Neuronal stem cell (in vitro differentiated cells): ENCODE measurements at regions not wholly inside any gene's neighbourhood (a gene's known extent, or its start where the extent isn't known, plus 50 kb on each side); places are given as distances from the start of the nearest gene placed in this dataset.

Experiments used
- DNase-seq: peaks from one replicate; pipeline ENCODE4 v3.0.0-alpha.2; 2013; ENCODE audit warnings: low spot score
- H2AFZ ChIP-seq: one replicate; pipeline ENCODE4 v1.6.1; 2013; ENCODE audit warnings: mild to moderate bottlenecking, low read length, inconsistent platforms
- H2AK5ac ChIP-seq: 2 replicates; pipeline ENCODE4 v1.6.1; 2013; ENCODE audit warnings: low read depth, mild to moderate bottlenecking, inconsistent platforms, low read length, moderate library complexity, mixed read lengths
- H2BK120ac ChIP-seq: 2 replicates; pipeline ENCODE4 v1.6.1; 2013; ENCODE audit warnings: low read depth, mild to moderate bottlenecking, inconsistent platforms, low read length, moderate library complexity, mixed read lengths
- H2BK12ac ChIP-seq: one replicate; pipeline ENCODE4 v1.6.1; 2013; ENCODE audit warnings: low read length, inconsistent platforms
- H2BK15ac ChIP-seq: 2 replicates; pipeline ENCODE4 v1.6.1; 2013; ENCODE audit warnings: mild to moderate bottlenecking, low read length, inconsistent platforms, mixed read lengths
- H2BK5ac ChIP-seq: one replicate; pipeline ENCODE4 v1.6.1; 2013; ENCODE audit warnings: inconsistent platforms, mild to moderate bottlenecking, low read length, moderate library complexity
- H3K14ac ChIP-seq: one replicate; pipeline ENCODE4 v1.6.1; 2013; ENCODE audit warnings: low read length, inconsistent platforms
- H3K18ac ChIP-seq: 2 replicates; pipeline ENCODE4 v1.6.1; 2013; ENCODE audit warnings: low read length, inconsistent platforms
- H3K23ac ChIP-seq: 2 replicates; pipeline ENCODE4 v1.6.1; 2013; ENCODE audit warnings: low read depth, mild to moderate bottlenecking, mixed read lengths, low read length, inconsistent platforms; ENCODE audit not compliant: poor library complexity
- H3K27ac ChIP-seq: replicated peaks from 3 replicates; pipeline ENCODE4 v1.5.1; 2013; ENCODE audit warnings: low read length, inconsistent platforms
- H3K27me3 ChIP-seq, 3 experiments: 2 replicates each; pipeline ENCODE4 v1.6.1; 2013; ENCODE audit warnings: low read length in 3 of 3, mild to moderate bottlenecking in 2 of 3, inconsistent platforms in 1 of 3, low read depth in 1 of 3, mixed read lengths in 1 of 3, moderate library complexity in 1 of 3; ENCODE audit not compliant: control insufficient read depth in 3 of 3, insufficient read depth in 3 of 3
- H3K36me3 ChIP-seq, 2 donors: replicated peaks in 1 of 2; 2 replicates each; pipeline ENCODE4 v1.6.1; 2013; ENCODE audit warnings: low read length in 2 of 2; ENCODE audit not compliant: control insufficient read depth in 2 of 2, insufficient read depth in 2 of 2
- H3K4ac ChIP-seq: 2 replicates; pipeline ENCODE4 v1.6.1; 2013; ENCODE audit warnings: inconsistent platforms, mild to moderate bottlenecking, low read length, moderate library complexity
- H3K4me1 ChIP-seq, 2 donors: 1 replicate in 1 of 2; 2 replicates in 1 of 2; pipeline ENCODE4 v1.6.1; 2013; ENCODE audit warnings: low read length in 2 of 2, low read depth in 1 of 2; ENCODE audit not compliant: control insufficient read depth in 2 of 2, insufficient read depth in 1 of 2
- H3K4me2 ChIP-seq: one replicate; pipeline ENCODE4 v1.6.1; 2013; ENCODE audit warnings: mild to moderate bottlenecking, low read length, inconsistent platforms; ENCODE audit not compliant: insufficient read depth, poor library complexity, severe bottlenecking
- H3K4me3 ChIP-seq, 2 donors: 2 replicates each; pipeline ENCODE4 v1.5.1; 2013; ENCODE audit warnings: low read length in 2 of 2, mild to moderate bottlenecking in 2 of 2, inconsistent platforms in 1 of 2, moderate library complexity in 1 of 2
- H3K79me1 ChIP-seq: one replicate; pipeline ENCODE4 v1.6.1; 2013; ENCODE audit warnings: low read depth, mild to moderate bottlenecking, inconsistent platforms, low read length, moderate library complexity
- H3K9ac ChIP-seq: one replicate; pipeline ENCODE4 v1.6.1; 2013; ENCODE audit warnings: mild to moderate bottlenecking, low read depth, low read length, inconsistent platforms; ENCODE audit not compliant: poor library complexity
- H3K9me3 ChIP-seq, 2 donors: replicated peaks in 1 of 2; 2 replicates each; pipeline versions ENCODE3 to v1.6.1; 2013; ENCODE audit warnings: low read length in 2 of 2, mild to moderate bottlenecking in 2 of 2, inconsistent platforms in 1 of 2, low read depth in 1 of 2, mixed read lengths in 1 of 2, moderate library complexity in 1 of 2; ENCODE audit not compliant: control insufficient read depth in 2 of 2, insufficient read depth in 1 of 2
- H4K8ac ChIP-seq: one replicate; pipeline ENCODE4 v1.6.1; 2013; ENCODE audit warnings: low read depth, mild to moderate bottlenecking, inconsistent platforms, low read length, moderate library complexity
- H4K91ac ChIP-seq: one replicate; pipeline ENCODE4 v1.6.1; 2013; ENCODE audit warnings: low read length, low read depth, mild to moderate bottlenecking, inconsistent platforms; ENCODE audit not compliant: poor library complexity
- WGBS, 2 donors: extraction: QIAGEN DNeasy Blood & Tissue Kit; methylation state at CpG; one replicate each; pipeline ENCODE4 v1.1.7; 2013; ENCODE audit warnings: missing lambda C conversion rate in 2 of 2, mixed read lengths in 1 of 2; ENCODE audit not compliant: insufficient read length in 2 of 2, insufficient replicate concordance in 1 of 2; ENCODE audit errors: extremely low coverage in 2 of 2; 5-methylcytosine and 5-hydroxymethylcytosine counted together

- H2BK5ac ChIP-seq, result no peak overlapping the region
- H2AFZ ChIP-seq, result no peak overlapping the region
- no peak overlapping the region for H2AK5ac ChIP-seq
- peak overlapping the region; percentile 76 for H3K23ac ChIP-seq
- no peak overlapping the region for H4K91ac ChIP-seq
- H4K8ac ChIP-seq, result no peak overlapping the region
- no CpG with 5 or more reads among the region's 4 CpGs for WGBS, 2 donors
- H3K4me3 ChIP-seq, result peak overlapping the region in 1 of 2 donors; percentile 27
- H3K18ac ChIP-seq, result no peak overlapping the region
- no peak overlapping the region for H3K4me2 ChIP-seq
- no peaks in the 10 kb centered on the region for H3K27me3 ChIP-seq
- peak overlapping the region; percentile 77 for H3K9ac ChIP-seq
- no peaks in the 10 kb centered on the region for H3K9me3 ChIP-seq
- H3K4me1 ChIP-seq, result no peaks in the 10 kb centered on the region
- H2BK15ac ChIP-seq, result no peak overlapping the region
- H3K14ac ChIP-seq, result no peak overlapping the region
- H3K4ac ChIP-seq, result no peak overlapping the region
- H2BK12ac ChIP-seq, result no peak overlapping the region
- H3K79me1 ChIP-seq, result no peaks in the 10 kb centered on the region
- no peaks in the 10 kb centered on the region for H3K36me3 ChIP-seq
- H2BK120ac ChIP-seq, result no peak overlapping the region
- no peak for DNase-seq
- H3K27ac ChIP-seq, result no peak overlapping the region
Observed at GRCh38 chr18:35777039-35777438, 195.4 kb upstream of the RMP24 start.

DNA sequence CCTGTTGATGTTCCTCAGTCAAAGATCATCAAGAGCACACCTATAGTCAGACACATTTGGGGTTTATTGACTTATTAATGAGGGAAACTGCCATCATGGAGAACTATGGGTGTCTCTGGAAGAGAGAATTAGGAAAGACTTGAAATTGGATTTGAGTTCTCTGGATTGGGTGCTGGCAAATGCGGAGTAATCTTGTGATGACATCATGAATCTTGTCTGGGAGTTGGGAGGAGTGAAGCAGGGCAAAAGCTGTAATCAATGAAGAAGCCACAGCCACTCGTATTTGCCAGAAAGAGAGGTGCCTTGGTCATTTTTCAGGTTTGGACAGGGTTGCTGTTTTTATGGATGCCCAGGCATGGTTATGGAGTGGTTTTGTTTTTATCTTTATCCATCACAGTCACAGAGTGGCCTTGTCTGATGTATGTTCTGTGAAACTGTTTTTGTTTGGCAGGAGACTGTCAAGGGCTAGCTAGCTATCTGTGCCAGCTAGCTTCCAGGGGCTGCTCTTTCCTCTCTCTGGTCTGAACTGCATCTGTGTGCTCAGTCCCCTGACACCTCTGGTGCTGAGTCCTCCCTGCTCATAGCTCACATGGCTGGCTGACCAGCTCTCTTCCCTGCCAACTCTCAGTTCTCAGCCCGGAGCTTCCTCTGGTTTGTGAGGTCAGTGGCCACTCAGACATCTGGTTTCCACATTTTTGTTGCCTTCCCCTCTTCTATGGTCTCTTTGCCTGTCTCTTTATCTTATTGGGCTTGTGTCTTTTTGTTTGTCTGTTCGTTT is 193.4 kb upstream of the RMP24 start:
- Histone ChIP-seq H3K9me3 (no peaks in the 10 kb centered on the region), H3K36me3 (no peaks in the 10 kb centered on the region)
- no peak for DNase-seq

GRCh38 chr18:35780937-35781336 is 191.5 kb upstream of the RMP24 start:
- H3K4me3 ChIP-seq, result no peak overlapping the region
- no peak overlapping the region for H2AK5ac ChIP-seq
- H4K8ac ChIP-seq, result no peak overlapping the region
- no peaks in the 10 kb centered on the region for H3K79me1 ChIP-seq
- no peak for DNase-seq
- H2BK12ac ChIP-seq, result no peak overlapping the region
- no peak overlapping the region for H2BK120ac ChIP-seq
- no peaks in the 10 kb centered on the region for H3K36me3 ChIP-seq
- no peak overlapping the region for H2AFZ ChIP-seq
- no peaks in the 10 kb centered on the region for H3K4me1 ChIP-seq
- H3K18ac ChIP-seq, result no peak overlapping the region
- no peak overlapping the region for H3K23ac ChIP-seq
- H3K4ac ChIP-seq, result no peak overlapping the region
- H3K4me2 ChIP-seq, result no peak overlapping the region
- H4K91ac ChIP-seq, result no peak overlapping the region
- no peak overlapping the region for H2BK15ac ChIP-seq
- no peaks in the 10 kb centered on the region for H3K27me3 ChIP-seq
- H2BK5ac ChIP-seq, result no peak overlapping the region
- WGBS, 2 donors, result no CpG with 5 or more reads among the region's 5 CpGs
- H3K14ac ChIP-seq, result no peak overlapping the region
- H3K27ac ChIP-seq, result no peak overlapping the region
- no peaks in the 10 kb centered on the region for H3K9me3 ChIP-seq
- no peak overlapping the region for H3K9ac ChIP-seq

More for the DNA sequence above, 193.4 kb upstream of the RMP24 start:
- Histone ChIP-seq H2BK120ac (no peak overlapping the region), H2BK5ac (no peak overlapping the region), H3K27ac (no peak overlapping the region), H2BK15ac (no peak overlapping the region), H2AFZ (no peak overlapping the region), H3K14ac (no peak overlapping the region), H3K4me3 (no peak overlapping the region), H2BK12ac (no peak overlapping the region), H3K79me1 (no peaks in the 10 kb centered on the region), H3K18ac (no peak overlapping the region), H2AK5ac (no peak overlapping the region), H4K91ac (no peak overlapping the region), H3K4ac (no peak overlapping the region), H4K8ac (no peak overlapping the region), H3K9ac (no peak overlapping the region), H3K23ac (no peak overlapping the region), H3K4me2 (no peak overlapping the region), H3K4me1 (no peaks in the 10 kb centered on the region), H3K27me3 (no peaks in the 10 kb centered on the region)
- no CpG with 5 or more reads among the region's 4 CpGs for WGBS, 2 donors

DNA sequence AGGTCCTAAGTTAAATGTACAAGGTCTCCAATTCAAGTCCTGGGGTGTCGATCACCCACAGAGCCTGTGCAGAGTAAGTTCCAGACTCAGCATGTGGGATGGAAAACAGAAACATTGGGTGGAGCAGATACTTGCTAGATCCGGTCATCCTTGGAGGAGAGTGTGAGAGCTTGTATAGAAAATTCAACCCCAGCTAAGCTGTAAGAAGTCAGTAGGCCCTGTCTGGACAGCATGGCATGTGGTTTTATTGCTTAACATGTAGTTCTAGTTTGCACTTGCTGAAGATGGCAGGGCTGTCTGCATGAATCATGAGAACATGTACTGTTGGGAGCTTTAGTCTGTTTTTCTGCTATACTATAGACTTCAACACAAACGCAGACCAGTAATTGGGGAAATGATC is 189.6 kb upstream of the RMP24 start:
- Histone ChIP-seq H3K79me1 (no peaks in the 10 kb centered on the region), H3K36me3 (no peaks in the 10 kb centered on the region), H3K9me3 (no peaks in the 10 kb centered on the region), H3K9ac (no peak overlapping the region), H2BK15ac (no peak overlapping the region), H3K27me3 (no peaks in the 10 kb centered on the region), H2AFZ (no peak overlapping the region), H2BK12ac (no peak overlapping the region), H3K4me3 (no peak overlapping the region), H4K8ac (no peak overlapping the region), H3K4ac (no peak overlapping the region), H2BK120ac (no peak overlapping the region), H3K14ac (no peak overlapping the region), H3K27ac (no peak overlapping the region), H3K23ac (no peak overlapping the region), H3K18ac (no peak overlapping the region), H3K4me2 (no peak overlapping the region), H4K91ac (no peak overlapping the region), H3K4me1 (peaks cover 0 to 2% of the 10 kb centered on the region in 2 donors), H2AK5ac (no peak overlapping the region), H2BK5ac (no peak overlapping the region)
- WGBS, 2 donors, result no CpG with 5 or more reads among the region's 3 CpGs
- no peak for DNase-seq
